ENCODE measurements at regions not wholly inside any gene's neighbourhood (a gene's known extent, or its start where the extent isn't known, plus 50 kb on each side); places are given as distances from the start of the nearest gene placed in this dataset.

- TF ChIP-seq, protein P1, sequence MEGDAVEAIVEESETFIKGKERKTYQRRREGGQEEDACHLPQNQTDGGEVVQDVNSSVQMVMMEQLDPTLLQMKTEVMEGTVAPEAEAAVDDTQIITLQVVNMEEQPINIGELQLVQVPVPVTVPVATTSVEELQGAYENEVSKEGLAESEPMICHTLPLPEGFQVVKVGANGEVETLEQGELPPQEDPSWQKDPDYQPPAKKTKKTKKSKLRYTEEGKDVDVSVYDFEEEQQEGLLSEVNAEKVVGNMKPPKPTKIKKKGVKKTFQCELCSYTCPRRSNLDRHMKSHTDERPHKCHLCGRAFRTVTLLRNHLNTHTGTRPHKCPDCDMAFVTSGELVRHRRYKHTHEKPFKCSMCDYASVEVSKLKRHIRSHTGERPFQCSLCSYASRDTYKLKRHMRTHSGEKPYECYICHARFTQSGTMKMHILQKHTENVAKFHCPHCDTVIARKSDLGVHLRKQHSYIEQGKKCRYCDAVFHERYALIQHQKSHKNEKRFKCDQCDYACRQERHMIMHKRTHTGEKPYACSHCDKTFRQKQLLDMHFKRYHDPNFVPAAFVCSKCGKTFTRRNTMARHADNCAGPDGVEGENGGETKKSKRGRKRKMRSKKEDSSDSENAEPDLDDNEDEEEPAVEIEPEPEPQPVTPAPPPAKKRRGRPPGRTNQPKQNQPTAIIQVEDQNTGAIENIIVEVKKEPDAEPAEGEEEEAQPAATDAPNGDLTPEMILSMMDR (IDR thresholded peaks at IDR 0.05), result no peak
- TF ChIP-seq POLR2A (IDR thresholded peaks at IDR 0.05), result no peak
Observed at GRCh38 chr6:119887666-119888065, 538.1 kb upstream of the MAN1A1 start.

Measured in tibial nerve (tissue), 3 donors.